ENCODE measurements at regions not wholly inside any gene's neighbourhood (a gene's known extent, or its start where the extent isn't known, plus 50 kb on each side); places are given as distances from the start of the nearest gene placed in this dataset.

GRCh38 chr15:39124155-39124552, 456.7 kb upstream of the THBS1 start:
- TF ChIP-seq TCF7L2 (IDR thresholded peaks at IDR 0.05; ENCODE audit: low read depth, low read length) (no peak), CTCF (IDR thresholded peaks at IDR 0.05) (no peak)

Data from Panc1 (cell line).